Left ventricle myocardium inferior (tissue), 1 donor: ENCODE measurements at regions not wholly inside any gene's neighbourhood (a gene's known extent, or its start where the extent isn't known, plus 50 kb on each side); places are given as distances from the start of the nearest gene placed in this dataset.

Experiments used
- DNase-seq: peaks from one replicate; pipeline ENCODE4 v3.0.0-alpha.2; 2020
- H3K27ac ChIP-seq: fragments of 200-600 bp; replicated peaks from 2 replicates; pipeline ENCODE4 v1.8.0; 2021
- H3K27me3 ChIP-seq: fragments of 200-600 bp; 2 replicates; pipeline ENCODE4 v1.8.0; 2021; ENCODE audit warnings: low read depth
- H3K36me3 ChIP-seq: fragments of 200-600 bp; 2 replicates; pipeline ENCODE4 v1.8.0; 2021
- H3K4me1 ChIP-seq: fragments of 200-600 bp; 2 replicates; pipeline ENCODE4 v1.8.0; 2021
- H3K4me3 ChIP-seq: fragments of 200-600 bp; 2 replicates; pipeline ENCODE4 v1.8.0; 2021; ENCODE audit warnings: mild to moderate bottlenecking, moderate library complexity
- H3K9me3 ChIP-seq: fragments of 200-600 bp; replicated peaks from 2 replicates; pipeline ENCODE4 v1.8.0; 2021
- intact Hi-C: fragments of 100-400 bp; cut with micrococcal nuclease; formaldehyde crosslinking; loops from one replicate; pipeline ENCODE4 v1.11.0; 2022
- TF ChIP-seq, protein P1 (sequence below): fragments of 200-600 bp; IDR thresholded peaks from 2 replicates; pipeline ENCODE4 v1.8.0; 2021; ENCODE audit warnings: antibody characterized with exemption, mild to moderate bottlenecking, borderline replicate concordance
- donor health status: DM: no; HTN: yes; CAD: no; lungs with severe emphysema.

DNA sequence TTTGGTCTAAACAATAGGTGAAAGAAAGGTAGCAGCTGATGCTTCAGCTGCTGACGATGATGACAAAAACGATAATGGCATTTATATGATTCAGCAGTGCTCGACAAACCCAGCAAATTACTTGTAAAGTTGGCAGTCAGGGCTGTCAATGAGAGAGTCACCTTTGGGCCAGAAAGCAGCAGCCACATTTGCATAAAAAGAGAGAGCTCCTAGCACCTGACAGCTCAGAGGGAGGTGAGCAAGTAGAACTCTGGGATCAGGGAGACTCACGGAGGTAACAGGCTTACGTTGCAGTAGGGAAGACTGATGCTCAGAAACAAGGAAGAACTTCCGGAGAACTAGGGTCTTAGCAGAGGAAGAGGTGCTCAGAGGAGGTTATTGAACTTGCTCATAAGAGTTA lies 291.9 kb upstream of the ZFHX3 start:
- TF ChIP-seq, protein P1, sequence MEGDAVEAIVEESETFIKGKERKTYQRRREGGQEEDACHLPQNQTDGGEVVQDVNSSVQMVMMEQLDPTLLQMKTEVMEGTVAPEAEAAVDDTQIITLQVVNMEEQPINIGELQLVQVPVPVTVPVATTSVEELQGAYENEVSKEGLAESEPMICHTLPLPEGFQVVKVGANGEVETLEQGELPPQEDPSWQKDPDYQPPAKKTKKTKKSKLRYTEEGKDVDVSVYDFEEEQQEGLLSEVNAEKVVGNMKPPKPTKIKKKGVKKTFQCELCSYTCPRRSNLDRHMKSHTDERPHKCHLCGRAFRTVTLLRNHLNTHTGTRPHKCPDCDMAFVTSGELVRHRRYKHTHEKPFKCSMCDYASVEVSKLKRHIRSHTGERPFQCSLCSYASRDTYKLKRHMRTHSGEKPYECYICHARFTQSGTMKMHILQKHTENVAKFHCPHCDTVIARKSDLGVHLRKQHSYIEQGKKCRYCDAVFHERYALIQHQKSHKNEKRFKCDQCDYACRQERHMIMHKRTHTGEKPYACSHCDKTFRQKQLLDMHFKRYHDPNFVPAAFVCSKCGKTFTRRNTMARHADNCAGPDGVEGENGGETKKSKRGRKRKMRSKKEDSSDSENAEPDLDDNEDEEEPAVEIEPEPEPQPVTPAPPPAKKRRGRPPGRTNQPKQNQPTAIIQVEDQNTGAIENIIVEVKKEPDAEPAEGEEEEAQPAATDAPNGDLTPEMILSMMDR: no peak
- no peaks in the 10 kb centered on the region for H3K36me3 ChIP-seq
- no peaks in the 10 kb centered on the region for H3K9me3 ChIP-seq
- H3K4me3 ChIP-seq: no peak overlapping the region
- intact Hi-C loops: no loop called here
- H3K27ac ChIP-seq: no peak overlapping the region
- H3K27me3 ChIP-seq: peaks cover 8% of the 10 kb centered on the region
- H3K4me1 ChIP-seq: no peaks in the 10 kb centered on the region
- DNase-seq: no peak

DNA sequence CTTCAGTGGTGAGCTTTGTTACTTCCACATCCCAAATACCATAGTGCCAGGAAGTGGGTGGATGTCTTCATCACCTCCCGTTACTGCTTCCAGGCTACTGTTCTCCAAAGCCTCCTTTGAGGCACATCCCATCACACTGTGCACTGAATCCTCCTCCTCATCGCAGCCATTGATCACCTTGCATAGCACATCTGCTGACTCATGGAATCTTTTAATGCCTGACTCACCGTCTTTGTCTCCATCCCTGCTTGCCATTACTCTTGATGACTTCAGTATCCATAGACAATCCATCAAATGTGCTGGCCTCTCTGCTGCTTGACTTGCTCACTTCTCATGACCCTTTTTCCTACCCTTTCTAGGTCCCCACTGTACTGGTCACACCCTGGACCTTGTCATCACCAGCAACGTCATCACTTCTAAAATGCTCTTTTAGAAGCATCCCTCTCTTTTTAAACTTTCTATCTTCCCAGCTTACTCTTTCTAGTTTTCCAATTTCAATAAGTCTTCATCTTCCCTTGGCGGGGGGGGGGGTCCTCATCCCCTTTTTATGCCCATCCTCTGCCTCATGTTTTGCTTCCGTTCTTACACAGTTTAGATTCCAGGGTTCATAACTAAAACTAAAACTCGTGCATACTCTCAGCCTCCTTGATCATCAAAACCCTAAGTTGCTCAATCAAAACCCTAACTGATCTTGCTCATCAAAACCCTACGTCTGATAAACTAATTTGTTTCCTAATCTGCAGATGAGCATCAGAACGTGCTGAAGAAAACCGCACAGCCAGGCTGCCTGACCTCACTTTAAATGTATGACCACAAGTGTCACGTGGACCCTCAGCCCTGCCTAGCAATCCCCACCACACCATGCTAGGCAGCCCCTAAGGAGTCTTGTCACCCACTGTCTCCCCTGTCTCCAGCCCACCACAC lies 289.7 kb upstream of the ZFHX3 start:
- H3K36me3 ChIP-seq: no peaks in the 10 kb centered on the region
- DNase-seq: no peak
- intact Hi-C loops: no loop called here
- peaks cover 11% of the 10 kb centered on the region for H3K27me3 ChIP-seq
- no peak overlapping the region for H3K27ac ChIP-seq
- TF ChIP-seq, protein P1: no peak
- no peaks in the 10 kb centered on the region for H3K4me1 ChIP-seq
- no peaks in the 10 kb centered on the region for H3K9me3 ChIP-seq
- no peak overlapping the region for H3K4me3 ChIP-seq

DNA sequence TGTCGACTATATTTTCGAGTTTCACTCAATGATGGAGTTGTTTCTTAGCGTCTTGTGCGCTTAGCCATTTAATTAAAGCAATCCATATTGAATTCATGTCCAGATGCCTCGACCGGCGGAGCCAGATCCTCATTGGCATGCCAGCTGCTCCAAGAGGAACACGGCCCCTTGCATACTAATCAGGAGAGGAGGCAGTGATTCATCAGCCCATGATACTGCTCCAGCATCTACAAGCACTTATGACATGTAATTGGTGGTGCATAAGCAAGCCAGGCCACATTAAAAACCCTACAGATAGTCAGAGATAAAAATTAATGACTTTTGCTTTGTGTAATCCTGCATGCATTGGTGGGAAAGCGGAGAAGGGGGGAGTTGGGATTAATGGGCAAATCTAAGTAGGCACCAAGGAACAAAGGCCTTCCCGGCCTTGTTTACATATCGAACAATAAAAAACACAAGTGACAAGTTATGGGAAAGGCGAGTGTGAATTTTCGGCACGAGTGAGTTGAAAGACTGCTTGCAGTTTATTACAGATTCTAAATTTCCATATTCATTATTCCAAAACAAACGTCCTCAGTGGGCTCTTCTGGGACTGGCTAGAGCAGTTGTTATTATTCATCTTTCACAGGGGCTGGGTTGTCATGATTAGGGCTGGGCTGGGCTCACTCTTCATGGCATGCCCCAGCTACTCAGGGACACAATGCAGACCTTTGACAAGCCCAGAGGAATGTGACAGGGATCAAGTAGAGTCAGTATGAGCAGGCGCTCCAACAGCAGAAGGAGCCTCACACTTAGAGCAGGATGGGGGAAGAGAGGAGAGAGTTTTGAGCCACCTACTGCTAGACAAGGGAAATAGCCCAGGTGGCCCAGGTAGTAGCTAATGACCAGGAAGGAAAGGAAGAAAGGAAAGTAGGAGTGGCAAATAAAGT lies 281.7 kb upstream of the ZFHX3 start:
- intact Hi-C loops: no loop called here
- H3K4me3 ChIP-seq: no peak overlapping the region
- TF ChIP-seq, protein P1: no peak

DNA sequence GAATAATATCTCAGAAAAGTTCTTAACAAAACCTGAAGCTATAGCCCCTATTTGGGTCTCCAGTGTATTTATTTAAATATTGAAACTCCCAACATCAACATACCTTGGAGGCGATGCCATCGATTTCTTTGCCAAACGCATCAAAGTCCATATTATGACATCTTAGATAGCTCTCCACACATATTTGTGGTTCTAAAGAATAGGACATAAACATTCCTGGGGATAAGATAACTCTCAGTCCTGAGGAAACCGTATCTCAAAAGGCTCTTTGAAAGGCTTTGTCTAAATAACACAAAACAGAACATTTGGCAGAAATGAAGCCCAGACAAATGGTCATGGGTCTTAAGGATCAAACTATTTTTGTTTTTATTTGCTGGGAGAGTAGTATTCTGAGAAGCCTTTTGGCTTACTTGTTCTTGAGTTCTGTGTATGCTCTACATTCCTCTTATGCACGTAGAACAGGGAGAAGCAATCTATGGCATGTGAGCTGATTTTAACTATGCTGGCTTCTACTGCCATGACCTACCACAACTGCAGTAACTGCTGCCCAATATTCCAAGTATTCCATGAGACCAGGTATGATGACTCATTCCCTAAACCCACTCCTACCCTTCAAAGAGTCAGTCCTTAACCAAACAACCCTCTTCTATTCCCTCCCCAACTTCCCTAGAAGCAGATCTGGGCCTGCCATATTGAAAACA lies 279.0 kb upstream of the ZFHX3 start:
- TF ChIP-seq, protein P1: no peak

More for the DNA sequence above, 281.7 kb upstream of the ZFHX3 start:
- Histone ChIP-seq H3K27me3 (peaks cover 17% of the 10 kb centered on the region), H3K4me1 (no peaks in the 10 kb centered on the region), H3K36me3 (no peaks in the 10 kb centered on the region), H3K27ac (no peak overlapping the region), H3K9me3 (no peaks in the 10 kb centered on the region)
- DNase-seq: no peak

DNA sequence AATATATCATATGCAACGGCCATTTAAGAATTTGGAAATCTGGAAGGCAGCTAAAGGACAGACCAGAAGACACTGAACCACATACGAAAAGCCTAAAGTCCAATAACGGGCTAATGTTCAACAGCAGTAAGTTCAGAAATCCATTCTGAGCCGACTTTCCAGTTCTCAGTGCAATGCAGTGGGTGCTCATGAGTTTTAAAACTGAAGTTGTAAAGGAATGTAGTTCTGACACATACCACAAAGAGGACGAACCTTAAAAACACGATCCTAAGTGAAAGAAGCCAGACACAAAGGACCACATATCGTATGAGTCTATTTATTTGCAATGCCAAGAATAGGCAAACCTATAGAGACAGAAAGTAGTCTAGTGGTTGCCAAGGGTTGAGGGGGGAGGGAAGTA lies 278.3 kb upstream of the ZFHX3 start:
- no peak for DNase-seq
- no peak overlapping the region for H3K4me3 ChIP-seq
- TF ChIP-seq, protein P1: no peak
- H3K9me3 ChIP-seq: no peaks in the 10 kb centered on the region
- H3K27me3 ChIP-seq: peaks cover 4% of the 10 kb centered on the region
- H3K27ac ChIP-seq: no peak overlapping the region
- H3K4me1 ChIP-seq: no peaks in the 10 kb centered on the region
- intact Hi-C loops: no loop called here
- no peaks in the 10 kb centered on the region for H3K36me3 ChIP-seq

More for the DNA sequence above, 279.0 kb upstream of the ZFHX3 start:
- H3K9me3 ChIP-seq: no peaks in the 10 kb centered on the region
- H3K4me1 ChIP-seq: no peaks in the 10 kb centered on the region
- intact Hi-C loops: no loop called here
- no peak for DNase-seq
- no peak overlapping the region for H3K4me3 ChIP-seq
- no peak overlapping the region for H3K27ac ChIP-seq
- no peaks in the 10 kb centered on the region for H3K36me3 ChIP-seq
- peaks cover 8% of the 10 kb centered on the region for H3K27me3 ChIP-seq
